IPS-20b (cell line): ENCODE measurements at regions not wholly inside any gene's neighbourhood (a gene's known extent, or its start where the extent isn't known, plus 50 kb on each side); places are given as distances from the start of the nearest gene placed in this dataset.

Experiments used
- H3K27ac ChIP-seq: one replicate; pipeline ENCODE4 v1.5.1; 2013; ENCODE audit warnings: low read length
- H3K27me3 ChIP-seq: 2 replicates; pipeline ENCODE4 v1.6.1; 2013; ENCODE audit warnings: mild to moderate bottlenecking, low read length, inconsistent platforms; ENCODE audit not compliant: insufficient read depth
- H3K36me3 ChIP-seq: 2 replicates; pipeline ENCODE4 v1.6.1; 2013; ENCODE audit warnings: low read depth, mild to moderate bottlenecking, inconsistent platforms, low read length, moderate library complexity; ENCODE audit not compliant: insufficient read depth
- H3K4me1 ChIP-seq: 2 replicates; pipeline ENCODE4 v1.6.1; 2013; ENCODE audit warnings: mild to moderate bottlenecking, control low read depth, inconsistent platforms, low read length, moderate library complexity; ENCODE audit not compliant: insufficient read depth
- H3K4me3 ChIP-seq: 2 replicates; pipeline ENCODE4 v1.5.1; 2013; ENCODE audit warnings: mild to moderate bottlenecking, low read length, inconsistent platforms
- H3K9ac ChIP-seq: 2 replicates; pipeline ENCODE4 v1.6.1; 2013; ENCODE audit warnings: low read depth, mild to moderate bottlenecking, inconsistent platforms, low read length, moderate library complexity
- H3K9me3 ChIP-seq: 2 replicates; pipeline ENCODE4 v1.6.1; 2013; ENCODE audit warnings: mild to moderate bottlenecking, low read depth, low read length, inconsistent platforms; ENCODE audit not compliant: insufficient read depth

DNA sequence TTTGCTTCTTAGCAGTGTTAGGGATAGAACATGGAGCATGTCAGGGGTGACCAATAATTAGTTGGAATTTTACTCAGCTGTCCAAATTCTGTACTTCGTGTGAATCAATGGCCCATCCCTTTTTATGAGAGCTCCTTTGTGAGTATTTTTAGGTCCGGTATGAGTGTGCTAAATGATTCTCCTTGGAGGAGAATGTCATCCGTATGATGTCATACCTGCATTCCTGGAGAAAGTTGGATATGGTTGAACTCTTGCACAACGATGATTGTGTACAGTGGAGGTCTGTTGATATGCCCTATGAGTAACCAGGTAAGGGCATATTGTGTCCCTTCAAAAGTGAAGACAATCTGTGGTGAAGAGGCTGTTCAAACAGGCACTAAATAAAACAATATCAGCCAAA is 400.8 kb downstream of the GXYLT1 start:
- no peak overlapping the region for H3K27ac ChIP-seq
- H3K4me1 ChIP-seq = no peaks in the 10 kb centered on the region
- no peaks in the 10 kb centered on the region for H3K27me3 ChIP-seq
- no peak overlapping the region for H3K4me3 ChIP-seq
- no peaks in the 10 kb centered on the region for H3K36me3 ChIP-seq
- H3K9ac ChIP-seq = no peak overlapping the region
- no peaks in the 10 kb centered on the region; the same call in 1 of the 2 replicates for H3K9me3 ChIP-seq

DNA sequence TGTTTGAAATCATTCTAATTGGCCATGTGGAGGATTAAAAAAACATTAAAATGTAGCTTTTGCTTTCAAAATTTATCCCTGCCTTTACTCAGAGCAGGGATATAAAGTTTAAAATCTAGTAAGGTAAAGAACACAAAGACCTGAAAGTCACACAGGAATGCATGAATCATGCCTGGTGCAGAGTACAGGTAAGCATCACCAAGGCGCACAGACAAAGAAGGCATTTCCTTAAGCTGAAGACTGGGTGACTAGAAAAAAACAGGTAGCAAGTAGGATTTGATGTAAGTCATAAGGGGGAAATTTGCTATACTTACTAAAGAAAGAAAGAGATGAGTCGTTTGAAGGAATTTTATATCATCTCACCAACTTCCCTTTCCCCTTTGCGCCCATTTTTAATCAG is 405.6 kb downstream of the GXYLT1 start:
- Histone ChIP-seq H3K27me3 (no peaks in the 10 kb centered on the region), H3K9ac (no peak overlapping the region), H3K4me1 (no peaks in the 10 kb centered on the region), H3K4me3 (no peak overlapping the region), H3K36me3 (no peaks in the 10 kb centered on the region), H3K9me3 (no peaks in the 10 kb centered on the region; the same call in 1 of the 2 replicates), H3K27ac (no peak overlapping the region)

DNA sequence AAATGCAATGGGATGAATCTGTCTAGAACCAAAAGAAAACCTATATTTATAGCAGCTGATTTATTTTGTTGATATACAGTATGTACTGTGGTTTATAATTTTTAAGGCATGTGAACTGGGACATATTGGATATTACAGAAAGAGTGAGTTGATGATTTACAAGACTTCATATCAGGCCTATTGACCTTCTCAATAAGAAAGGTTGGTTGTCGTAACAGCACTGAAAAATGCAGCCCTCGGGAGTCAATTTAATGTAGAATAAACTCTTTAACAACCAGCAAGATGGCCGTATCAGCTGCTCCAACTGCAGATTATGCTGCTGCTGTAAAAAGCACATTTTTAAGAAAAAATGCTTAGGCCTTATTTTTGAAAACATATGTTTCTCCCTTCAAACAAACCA is 407.3 kb downstream of the GXYLT1 start:
- H3K36me3 ChIP-seq = no peaks in the 10 kb centered on the region
- H3K9me3 ChIP-seq = no peaks in the 10 kb centered on the region; the same call in 1 of the 2 replicates
- H3K27me3 ChIP-seq = no peaks in the 10 kb centered on the region
- no peak overlapping the region for H3K27ac ChIP-seq
- no peak overlapping the region for H3K4me3 ChIP-seq
- H3K4me1 ChIP-seq = no peaks in the 10 kb centered on the region
- H3K9ac ChIP-seq = no peak overlapping the region

DNA sequence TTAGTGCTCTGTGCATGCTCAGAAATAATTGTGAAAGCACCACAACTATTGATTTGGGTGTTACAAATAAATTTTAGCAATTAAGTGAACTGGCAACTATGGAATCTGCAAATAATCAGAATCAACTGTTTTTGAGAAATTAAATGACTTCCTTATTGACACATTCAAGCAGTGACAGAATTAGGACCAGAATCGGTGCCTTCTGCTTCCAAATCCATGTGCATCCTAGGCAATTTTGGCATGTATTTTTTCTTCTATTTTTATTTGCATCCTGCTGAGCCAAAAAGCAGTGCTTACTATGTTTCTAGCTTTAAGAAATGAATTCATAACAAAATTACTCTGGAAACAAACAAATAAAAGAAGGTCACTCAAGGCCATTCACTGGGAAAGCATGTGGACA is 408.2 kb downstream of the GXYLT1 start:
- no peak overlapping the region for H3K4me3 ChIP-seq
- no peak overlapping the region for H3K9ac ChIP-seq
- no peaks in the 10 kb centered on the region for H3K36me3 ChIP-seq
- H3K9me3 ChIP-seq = no peaks in the 10 kb centered on the region
- H3K4me1 ChIP-seq = peaks cover 1% of the 10 kb centered on the region; the same call in 1 of the 2 replicates
- no peak overlapping the region for H3K27ac ChIP-seq
- H3K27me3 ChIP-seq = no peaks in the 10 kb centered on the region

DNA sequence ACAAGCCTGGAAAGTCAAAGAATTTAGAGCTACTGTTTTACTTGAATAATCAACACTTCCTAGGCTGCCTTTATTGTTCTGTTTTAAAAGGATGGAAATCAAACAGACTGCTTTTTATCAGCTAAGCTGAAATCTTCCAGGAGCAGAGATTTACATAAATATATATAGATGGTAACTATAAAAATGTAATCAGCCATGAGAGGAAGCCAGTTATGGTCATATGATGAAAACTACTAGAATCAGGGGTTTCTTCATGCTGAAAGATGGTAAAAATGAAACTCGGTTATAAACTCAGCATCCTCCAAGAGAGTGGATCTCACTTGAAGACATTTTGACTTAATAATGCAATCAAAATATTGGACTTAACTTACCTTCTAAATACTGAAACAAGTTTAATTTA is 413.0 kb downstream of the GXYLT1 start:
- no peaks in the 10 kb centered on the region for H3K9me3 ChIP-seq
- no peak overlapping the region for H3K4me3 ChIP-seq
- no peak overlapping the region for H3K27ac ChIP-seq
- no peak overlapping the region for H3K9ac ChIP-seq
- H3K4me1 ChIP-seq = peaks cover 6% of the 10 kb centered on the region; the same call in 1 of the 2 replicates
- H3K27me3 ChIP-seq = no peaks in the 10 kb centered on the region
- no peaks in the 10 kb centered on the region for H3K36me3 ChIP-seq

DNA sequence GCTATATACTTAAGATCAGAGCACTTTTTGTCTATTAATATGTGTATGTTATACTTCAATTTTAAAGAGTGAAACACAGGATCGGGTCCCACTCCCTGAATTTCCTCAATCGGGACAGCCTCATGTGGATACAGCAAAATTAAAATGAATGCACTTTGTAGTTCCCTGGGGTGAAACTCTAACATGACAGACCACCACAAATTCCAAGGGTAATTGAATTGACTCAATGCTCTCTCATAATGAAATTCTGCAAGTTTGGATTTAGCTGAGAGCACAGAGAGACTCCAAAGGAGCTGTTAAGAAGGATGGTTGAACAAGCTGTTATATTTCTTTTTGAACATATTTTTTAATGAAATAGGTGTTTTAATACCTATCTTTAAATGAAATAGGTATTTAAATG is 413.6 kb downstream of the GXYLT1 start:
- peaks cover 6% of the 10 kb centered on the region; the same call in 1 of the 2 replicates for H3K4me1 ChIP-seq
- no peak overlapping the region for H3K9ac ChIP-seq
- H3K36me3 ChIP-seq = no peaks in the 10 kb centered on the region
- no peak overlapping the region for H3K4me3 ChIP-seq
- no peaks in the 10 kb centered on the region for H3K27me3 ChIP-seq
- H3K27ac ChIP-seq = no peak overlapping the region
- no peaks in the 10 kb centered on the region for H3K9me3 ChIP-seq

DNA sequence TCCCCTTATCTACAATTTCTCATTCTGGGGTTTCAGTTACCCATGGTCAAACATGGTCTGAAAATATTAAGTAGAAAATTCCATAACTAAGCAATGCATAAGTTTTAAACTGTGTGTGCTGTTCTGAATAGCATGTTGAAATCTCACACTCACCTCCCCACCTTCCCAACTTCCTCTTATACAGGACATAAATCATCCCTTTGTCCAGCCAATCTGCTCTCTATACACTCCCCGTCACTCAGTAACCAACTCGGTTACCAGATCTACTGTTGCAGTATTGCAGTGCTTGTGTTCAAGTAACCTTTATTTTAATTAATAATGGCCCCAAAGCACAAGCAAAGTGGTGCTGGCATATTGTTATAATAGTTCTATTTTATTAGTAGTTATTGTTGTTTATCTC is 420.5 kb downstream of the GXYLT1 start:
- H3K4me3 ChIP-seq = no peak overlapping the region
- H3K27ac ChIP-seq = no peak overlapping the region
- peaks cover 12% of the 10 kb centered on the region for H3K4me1 ChIP-seq
- H3K36me3 ChIP-seq = no peaks in the 10 kb centered on the region
- no peaks in the 10 kb centered on the region for H3K9me3 ChIP-seq
- H3K27me3 ChIP-seq = no peaks in the 10 kb centered on the region
- no peak overlapping the region for H3K9ac ChIP-seq

DNA sequence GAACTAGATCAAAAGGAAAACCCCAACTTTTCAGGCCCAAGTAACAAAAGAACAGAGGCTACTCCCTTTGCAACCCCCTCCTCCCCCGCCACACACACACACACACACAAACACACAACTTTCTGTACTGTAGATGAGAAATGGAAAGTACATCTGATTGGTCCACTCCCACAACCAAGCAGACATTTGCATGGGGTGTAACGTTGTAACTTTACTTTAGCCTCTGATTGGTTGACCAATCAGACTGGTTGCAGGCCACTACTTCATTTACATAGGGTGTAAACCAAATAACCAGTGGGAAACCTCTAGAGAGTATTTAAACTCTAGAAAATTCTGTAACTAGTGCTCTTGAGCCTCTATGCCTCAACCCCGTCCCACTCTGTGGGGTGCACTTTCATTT is 425.5 kb downstream of the GXYLT1 start:
- Histone ChIP-seq H3K9ac (no peak overlapping the region), H3K4me3 (no peak overlapping the region), H3K9me3 (no peaks in the 10 kb centered on the region), H3K27me3 (no peaks in the 10 kb centered on the region), H3K27ac (no peak overlapping the region), H3K4me1 (peaks cover 12% of the 10 kb centered on the region), H3K36me3 (no peaks in the 10 kb centered on the region)

DNA sequence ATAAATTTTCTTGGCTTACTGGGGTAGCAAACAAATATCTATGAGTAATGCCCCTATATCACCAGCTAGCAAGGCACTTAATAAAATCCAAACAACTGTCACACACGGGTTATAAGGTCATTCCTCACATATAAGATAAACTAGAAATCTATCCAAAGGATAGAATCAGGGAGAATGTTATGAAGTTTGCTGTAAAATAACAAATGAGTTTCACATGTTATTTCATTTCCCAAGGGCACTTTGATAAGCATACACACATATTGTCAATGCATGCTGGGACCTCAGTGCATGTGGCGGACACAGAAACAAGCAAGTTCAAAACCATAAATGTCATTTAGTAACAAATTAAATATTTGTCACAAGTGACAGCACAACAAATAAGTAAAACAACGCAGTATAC is 429.4 kb downstream of the GXYLT1 start:
- H3K4me1 ChIP-seq = peaks cover 7% of the 10 kb centered on the region
- no peak overlapping the region for H3K9ac ChIP-seq
- H3K27ac ChIP-seq = no peak overlapping the region
- H3K36me3 ChIP-seq = no peaks in the 10 kb centered on the region
- H3K27me3 ChIP-seq = no peaks in the 10 kb centered on the region
- H3K4me3 ChIP-seq = no peak overlapping the region
- H3K9me3 ChIP-seq = no peaks in the 10 kb centered on the region

DNA sequence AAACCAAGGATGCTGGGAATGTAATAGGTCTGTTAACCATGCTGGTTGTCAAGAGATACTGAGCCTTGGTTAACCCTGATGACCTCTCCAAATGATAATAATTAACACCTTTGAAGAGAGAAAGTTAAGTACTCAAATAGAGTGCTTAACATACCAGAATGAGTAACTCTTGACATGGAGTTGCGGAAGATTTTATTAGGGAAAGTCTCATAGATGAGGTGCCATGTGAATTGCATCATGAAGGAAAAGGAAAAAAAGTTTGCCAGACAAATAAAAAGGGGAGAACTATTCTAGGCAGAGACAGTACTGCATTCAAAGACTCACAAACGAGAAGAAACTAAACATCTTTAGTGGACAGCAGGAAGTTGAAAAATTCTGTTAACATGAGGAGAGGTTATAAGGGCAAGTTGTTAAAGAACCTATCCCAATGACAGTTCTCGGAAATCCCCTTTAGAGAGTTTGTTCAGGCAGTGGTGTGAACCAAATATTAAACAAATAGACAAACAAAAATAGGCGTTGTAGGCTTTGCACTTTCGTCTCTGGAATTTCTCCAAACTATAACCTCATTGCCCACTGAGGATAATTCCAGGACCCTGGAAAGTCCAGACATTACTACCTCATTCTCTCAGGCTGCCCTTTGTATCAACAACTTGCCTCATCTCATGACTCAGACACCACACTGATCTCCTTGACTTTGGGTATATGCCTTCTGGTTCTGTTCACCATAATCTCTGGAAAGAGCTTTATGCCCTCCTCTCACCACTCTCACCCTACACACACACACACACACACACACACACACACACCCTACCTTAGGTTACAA is 435.0 kb downstream of the GXYLT1 start:
- Histone ChIP-seq H3K36me3 (no peaks in the 10 kb centered on the region), H3K27ac (no peak overlapping the region), H3K9me3 (no peaks in the 10 kb centered on the region), H3K9ac (no peak overlapping the region), H3K27me3 (no peaks in the 10 kb centered on the region), H3K4me3 (no peak overlapping the region), H3K4me1 (peaks cover 22% of the 10 kb centered on the region; the same call in 1 of the 2 replicates)

DNA sequence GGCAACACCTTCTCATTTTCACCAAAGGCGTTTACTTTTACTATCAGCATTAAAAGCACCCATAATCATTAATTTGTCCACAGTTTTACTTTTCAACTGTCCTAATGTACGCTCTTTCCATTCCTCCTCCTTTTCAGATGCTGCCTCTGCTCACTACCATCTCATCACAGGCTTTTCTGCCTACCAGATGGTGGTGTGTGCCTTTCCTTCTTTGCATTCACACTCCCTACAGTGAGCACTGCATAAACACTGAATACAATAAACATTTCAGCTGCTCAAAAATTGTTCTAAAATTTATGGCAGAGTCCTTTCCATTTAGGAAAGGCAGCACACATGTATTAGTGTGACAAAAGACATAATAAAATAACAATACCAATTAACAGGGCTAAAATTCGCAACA is 435.7 kb downstream of the GXYLT1 start:
- H3K36me3 ChIP-seq = no peaks in the 10 kb centered on the region
- no peak overlapping the region for H3K9ac ChIP-seq
- H3K4me3 ChIP-seq = no peak overlapping the region; the same call in 1 of the 2 replicates
- no peaks in the 10 kb centered on the region for H3K9me3 ChIP-seq
- no peak overlapping the region for H3K27ac ChIP-seq
- H3K4me1 ChIP-seq = peaks cover 22% of the 10 kb centered on the region; the same call in 1 of the 2 replicates
- no peaks in the 10 kb centered on the region for H3K27me3 ChIP-seq

DNA sequence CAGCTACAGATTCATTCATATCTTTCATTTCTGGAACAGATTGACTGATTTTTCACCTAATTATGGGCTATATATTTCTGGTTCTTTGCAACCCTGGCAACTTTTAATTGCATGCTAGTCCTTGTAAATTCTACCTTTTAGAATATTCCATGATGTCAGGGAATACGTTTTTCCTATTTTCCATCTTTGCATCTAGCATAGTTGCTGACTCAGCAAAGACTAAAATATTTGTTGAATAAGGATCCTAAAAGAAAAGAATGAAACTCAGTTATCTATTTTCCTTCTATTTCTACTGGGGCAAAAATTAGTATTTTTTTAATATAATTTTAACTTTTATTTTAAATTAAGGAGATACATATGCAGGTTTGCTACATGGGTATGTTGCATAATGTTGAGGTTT is 438.3 kb downstream of the GXYLT1 start:
- Histone ChIP-seq H3K4me1 (peaks cover 22% of the 10 kb centered on the region; the same call in 1 of the 2 replicates), H3K27ac (no peak overlapping the region), H3K4me3 (no peak overlapping the region), H3K27me3 (no peaks in the 10 kb centered on the region), H3K36me3 (no peaks in the 10 kb centered on the region), H3K9me3 (no peaks in the 10 kb centered on the region), H3K9ac (no peak overlapping the region)
